DOHH2 (cell line): ENCODE measurements at regions not wholly inside any gene's neighbourhood (a gene's known extent, or its start where the extent isn't known, plus 50 kb on each side); places are given as distances from the start of the nearest gene placed in this dataset.

Experiments
- H3F3A ChIP-seq: fragments of 200-600 bp; sonication (generic), shearing (Covaris generic); 2 replicates; pipeline ENCODE4 v1.6.0; 2016; ENCODE audit warnings: antibody characterized with exemption, mild to moderate bottlenecking; ENCODE audit not compliant: control insufficient read depth, insufficient read depth
- H3K27ac ChIP-seq: fragments of 200-600 bp; sonication (generic); 2 replicates; pipeline ENCODE4 v1.5.1; 2014; ENCODE audit warnings: low read depth, mild to moderate bottlenecking, low read length, moderate library complexity
- H3K27me3 ChIP-seq: fragments of 200-600 bp; sonication (generic); 2 replicates; pipeline ENCODE4 v1.6.1; 2014; ENCODE audit warnings: mild to moderate bottlenecking, low read length, mixed read lengths; ENCODE audit not compliant: control insufficient read depth
- H3K36me3 ChIP-seq: fragments of 200-600 bp; sonication (generic); 2 replicates; pipeline ENCODE4 v1.6.1; 2014; ENCODE audit warnings: mild to moderate bottlenecking, low read length, moderate library complexity, mixed read lengths; ENCODE audit not compliant: control insufficient read depth
- H3K4me1 ChIP-seq: fragments of 200-600 bp; sonication (generic); 2 replicates; pipeline ENCODE4 v1.6.1; 2014; ENCODE audit warnings: mild to moderate bottlenecking, low read length, mixed read lengths; ENCODE audit not compliant: control insufficient read depth
- H3K4me2 ChIP-seq: fragments of 200-600 bp; sonication (generic); 2 replicates; pipeline ENCODE4 v1.6.0; 2014; ENCODE audit warnings: mild to moderate bottlenecking, low read length, moderate library complexity
- H3K4me3 ChIP-seq: fragments of 200-600 bp; sonication (generic); 2 replicates; pipeline ENCODE4 v1.5.1; 2014; ENCODE audit warnings: mild to moderate bottlenecking, low read length, mixed read lengths
- H3K79me2 ChIP-seq: fragments of 200-600 bp; sonication (generic); 2 replicates; pipeline ENCODE4 v1.6.1; 2014; ENCODE audit warnings: mild to moderate bottlenecking, low read length, mixed read lengths; ENCODE audit not compliant: control insufficient read depth
- H3K9me2 ChIP-seq: fragments of 200-600 bp; sonication (generic); replicated peaks from 2 replicates; pipeline ENCODE4 v1.6.1; 2014; ENCODE audit warnings: mild to moderate bottlenecking, low read length, mixed read lengths; ENCODE audit not compliant: control insufficient read depth
- H3K9me3 ChIP-seq: fragments of 200-600 bp; sonication (generic); 2 replicates; pipeline ENCODE4 v1.6.1; 2014; ENCODE audit warnings: antibody characterized with exemption, low read length, mixed read lengths; ENCODE audit not compliant: control insufficient read depth, insufficient read depth
- H4K20me1 ChIP-seq: fragments of 200-600 bp; sonication (generic); 2 replicates; pipeline ENCODE4 v1.6.0; 2014; ENCODE audit warnings: low read depth, mild to moderate bottlenecking, antibody characterized with exemption, low read length, moderate library complexity; ENCODE audit not compliant: control insufficient read depth, insufficient read depth
- CTCF ChIP-seq: fragments of 200-600 bp; sonication (generic); IDR thresholded peaks from one replicate; pipeline ENCODE4 v1.5.1; 2014; ENCODE audit warnings: antibody characterized with exemption, mild to moderate bottlenecking, low read depth, low read length; ENCODE audit not compliant: poor library complexity, severe bottlenecking
- EZH2phosphoT487 ChIP-seq: fragments of 200-600 bp; sonication (generic); IDR thresholded peaks from 2 replicates; pipeline ENCODE4 v1.6.1; 2017; ENCODE audit warnings: borderline replicate concordance, mild to moderate bottlenecking, antibody characterized with exemption, low read length, moderate library complexity, mixed read lengths

GRCh38 chr9:11144746-11145145 is 531.9 kb upstream of the PTPRD start:
- H3K36me3 ChIP-seq: no peaks in the 10 kb centered on the region
- H3K4me2 ChIP-seq: no peak overlapping the region
- H3K4me3 ChIP-seq: no peak overlapping the region
- no peaks in the 10 kb centered on the region for H3K4me1 ChIP-seq
- no peak overlapping the region for H3K27ac ChIP-seq
- H3F3A ChIP-seq: no peaks in the 10 kb centered on the region
- H3K27me3 ChIP-seq: no peaks in the 10 kb centered on the region
- H3K79me2 ChIP-seq: no peaks in the 10 kb centered on the region
- H3K9me2 ChIP-seq: no peaks in the 10 kb centered on the region; the same call in 1 of the 2 replicates
- no peaks in the 10 kb centered on the region for H4K20me1 ChIP-seq
- TF ChIP-seq CTCF (no peak), EZH2phosphoT487 (no peak)
- no peaks in the 10 kb centered on the region for H3K9me3 ChIP-seq

GRCh38 chr9:11148189-11148588 is 535.4 kb upstream of the PTPRD start:
- Histone ChIP-seq H4K20me1 (no peaks in the 10 kb centered on the region), H3K79me2 (no peaks in the 10 kb centered on the region), H3K4me3 (no peak overlapping the region), H3K27ac (no peak overlapping the region), H3K9me3 (no peaks in the 10 kb centered on the region), H3K9me2 (no peaks in the 10 kb centered on the region), H3K4me1 (no peaks in the 10 kb centered on the region), H3K36me3 (no peaks in the 10 kb centered on the region), H3K27me3 (no peaks in the 10 kb centered on the region), H3F3A (no peaks in the 10 kb centered on the region), H3K4me2 (no peak overlapping the region)
- TF ChIP-seq EZH2phosphoT487 (no peak), CTCF (no peak)

- no peaks in the 10 kb centered on the region for H3K4me1 ChIP-seq
- H3F3A ChIP-seq: no peaks in the 10 kb centered on the region
- H3K27ac ChIP-seq: no peak overlapping the region
- H3K79me2 ChIP-seq: no peaks in the 10 kb centered on the region
- H3K4me3 ChIP-seq: no peak overlapping the region
- H3K36me3 ChIP-seq: no peaks in the 10 kb centered on the region
- no peak overlapping the region for H3K4me2 ChIP-seq
- H3K27me3 ChIP-seq: no peaks in the 10 kb centered on the region
- no peaks in the 10 kb centered on the region for H4K20me1 ChIP-seq
- peak; percentile 16 for TF ChIP-seq CTCF
- TF ChIP-seq EZH2phosphoT487: no peak
- no peaks in the 10 kb centered on the region for H3K9me2 ChIP-seq
- no peaks in the 10 kb centered on the region for H3K9me3 ChIP-seq
Observed at GRCh38 chr9:11149065-11149464, 536.3 kb upstream of the PTPRD start.

- Histone ChIP-seq H3K9me2 (no peaks in the 10 kb centered on the region), H4K20me1 (no peaks in the 10 kb centered on the region), H3K36me3 (no peaks in the 10 kb centered on the region), H3K4me3 (no peak overlapping the region), H3K9me3 (no peaks in the 10 kb centered on the region), H3K4me2 (no peak overlapping the region), H3K27ac (no peak overlapping the region), H3K27me3 (no peaks in the 10 kb centered on the region), H3K79me2 (no peaks in the 10 kb centered on the region), H3F3A (no peaks in the 10 kb centered on the region), H3K4me1 (no peaks in the 10 kb centered on the region)
- TF ChIP-seq EZH2phosphoT487: no peak
- TF ChIP-seq CTCF: no peak
Observed at GRCh38 chr9:11158063-11158462, 545.3 kb upstream of the PTPRD start.
